ENCODE measurements at regions not wholly inside any gene's neighbourhood (a gene's known extent, or its start where the extent isn't known, plus 50 kb on each side); places are given as distances from the start of the nearest gene placed in this dataset.

- H3K36me3 Mint-ChIP-seq: no peaks in the 10 kb centered on the region
- no peaks in the 10 kb centered on the region for H3K9me3 Mint-ChIP-seq
- no peak for DNase-seq (ENCODE audit: low spot score in 2 of 2)
- H3K4me1 Mint-ChIP-seq: no peaks in the 10 kb centered on the region
- no peak overlapping the region for H3K4me3 Mint-ChIP-seq
- ATAC-seq: no peak
- H3K27ac Mint-ChIP-seq: no peak overlapping the region
Measured at GRCh38 chr15:62437753-62438152, 272.7 kb upstream of the C2CD4B start.

DNA sequence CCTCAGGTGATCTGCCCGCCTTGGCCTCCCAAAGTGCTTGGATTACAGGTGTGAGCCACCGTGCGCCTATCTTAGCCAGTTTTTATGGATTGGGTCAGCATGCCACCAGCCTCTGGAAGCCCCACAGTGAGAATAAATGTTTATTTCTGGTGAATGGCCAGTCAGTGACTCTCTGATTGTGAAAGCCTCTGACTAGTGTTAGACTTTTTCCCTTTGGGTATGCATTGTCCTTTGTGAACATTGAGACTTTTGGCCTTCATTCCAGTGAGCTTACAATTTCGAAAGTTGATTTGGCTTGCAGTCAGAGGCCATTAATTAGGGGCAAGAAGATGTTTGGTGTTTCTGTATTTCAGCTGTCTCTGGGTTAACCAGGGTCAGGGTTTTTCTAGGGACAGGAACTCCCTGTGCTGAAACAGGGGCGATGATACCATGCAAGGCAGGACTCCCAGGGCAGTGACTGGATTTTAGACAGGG is 274.5 kb upstream of the C2CD4B start:
- H3K4me1 Mint-ChIP-seq: no peaks in the 10 kb centered on the region
- DNase-seq (ENCODE audit: low spot score in 2 of 2): no peak
- H3K9me3 Mint-ChIP-seq: no peaks in the 10 kb centered on the region
- no peak overlapping the region for H3K27ac Mint-ChIP-seq
- no peak overlapping the region for H3K4me3 Mint-ChIP-seq
- no peak for ATAC-seq
- no peaks in the 10 kb centered on the region for H3K36me3 Mint-ChIP-seq

GRCh38 chr15:62440362-62441105 is 275.4 kb upstream of the C2CD4B start:
- Mint-ChIP-seq H3K4me1 (no peaks in the 10 kb centered on the region), H3K27ac (no peak overlapping the region), H3K36me3 (no peaks in the 10 kb centered on the region), H3K9me3 (no peaks in the 10 kb centered on the region), H3K4me3 (no peak overlapping the region)
- DNase-seq (ENCODE audit: low spot score in 2 of 2): no peak
- no peak for ATAC-seq

DNA sequence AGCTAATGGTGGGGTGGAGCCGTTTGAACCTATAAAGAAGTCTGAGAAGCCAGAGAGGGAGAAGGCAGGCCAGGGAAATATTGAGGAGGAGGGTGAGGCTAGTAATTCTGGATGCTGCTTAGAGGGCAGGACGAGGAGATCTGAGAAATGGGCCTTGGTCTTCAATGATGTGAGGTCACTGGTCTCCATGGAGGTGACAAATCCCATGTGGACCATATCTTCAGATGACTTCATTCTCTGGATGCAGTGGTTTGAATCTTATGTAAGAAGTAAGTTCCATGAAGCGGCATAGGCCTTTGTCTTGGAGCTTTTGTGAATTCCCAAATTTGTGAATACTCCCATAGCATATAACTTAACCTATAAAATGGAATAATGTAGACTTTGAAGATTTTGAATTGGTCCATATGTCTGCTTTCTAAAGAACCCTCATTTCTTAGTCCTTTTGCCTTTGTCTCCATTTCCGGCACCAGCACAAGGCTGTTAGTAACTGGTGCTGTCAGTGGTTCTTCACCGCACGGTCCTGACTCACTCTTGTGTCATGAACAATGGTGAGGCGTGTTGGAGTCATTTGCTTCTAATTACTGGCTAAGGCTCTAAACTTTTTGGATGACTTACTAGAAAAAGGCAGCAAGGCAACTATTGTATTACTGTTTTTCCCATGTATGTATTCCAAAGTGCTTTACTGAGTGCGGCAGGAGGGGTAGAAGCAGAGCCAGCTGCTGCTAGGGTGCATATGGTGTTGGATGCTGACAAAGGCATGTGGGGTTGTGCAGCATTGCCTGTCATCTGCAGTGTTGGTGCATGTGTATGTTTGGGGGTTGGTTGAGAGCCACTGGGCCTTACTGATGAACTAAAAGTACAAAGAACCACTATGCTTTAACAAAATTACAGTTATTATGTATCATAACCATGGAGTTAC is 279.3 kb upstream of the C2CD4B start:
- Mint-ChIP-seq H3K4me3 (no peak overlapping the region), H3K9me3 (no peaks in the 10 kb centered on the region), H3K4me1 (no peaks in the 10 kb centered on the region), H3K27ac (no peak overlapping the region), H3K36me3 (no peaks in the 10 kb centered on the region)
- no peak for DNase-seq (ENCODE audit: low spot score in 2 of 2)
- peak; percentile 51 for ATAC-seq

DNA sequence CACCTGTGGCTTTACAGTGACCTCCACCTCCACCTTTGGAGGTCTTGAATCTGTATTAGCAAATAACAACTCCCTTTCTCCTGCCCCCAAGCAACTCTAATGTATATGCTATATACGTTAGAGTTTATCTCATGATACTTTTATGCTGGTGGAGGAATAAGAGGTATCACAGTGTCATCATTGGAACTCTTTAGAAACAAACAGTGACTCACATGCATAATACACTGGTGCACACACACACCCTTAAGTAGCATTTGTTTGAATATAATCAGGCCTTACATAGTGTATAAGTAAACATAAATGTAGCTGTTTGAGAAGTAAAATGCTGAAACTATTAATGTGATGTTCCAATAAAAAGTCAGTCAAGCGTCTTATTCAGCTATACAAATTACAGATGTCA is 280.2 kb upstream of the C2CD4B start:
- no peaks in the 10 kb centered on the region for H3K4me1 Mint-ChIP-seq

GRCh38 chr15:62446984-62447383 is 281.9 kb upstream of the C2CD4B start:
- no peaks in the 10 kb centered on the region for H3K9me3 Mint-ChIP-seq

More for the DNA sequence above, 280.2 kb upstream of the C2CD4B start:
- H3K27ac Mint-ChIP-seq: no peak overlapping the region
- DNase-seq (ENCODE audit: low spot score in 2 of 2) (no peak), ATAC-seq (no peak)
- no peaks in the 10 kb centered on the region for H3K36me3 Mint-ChIP-seq
- no peaks in the 10 kb centered on the region for H3K9me3 Mint-ChIP-seq
- H3K4me3 Mint-ChIP-seq: no peak overlapping the region

DNA sequence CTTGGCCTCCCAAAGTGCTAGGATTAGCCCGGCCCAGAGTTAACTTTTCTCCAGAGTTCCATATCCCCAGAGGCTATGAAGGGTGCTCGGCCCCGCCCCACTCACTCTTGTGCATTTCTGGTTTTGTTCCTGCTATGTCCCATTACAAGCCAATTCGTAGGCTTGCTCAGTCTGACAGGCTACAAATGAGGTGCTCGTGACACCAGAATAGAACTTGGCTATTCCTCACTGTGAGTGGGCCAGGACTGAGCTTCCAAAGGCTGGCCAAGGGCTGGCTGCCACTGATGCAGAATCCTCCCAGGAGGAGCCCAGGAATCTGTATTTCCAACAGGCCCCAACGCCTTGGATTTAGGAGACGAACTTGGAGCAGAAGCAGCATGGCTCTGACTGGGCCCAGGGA is 282.7 kb upstream of the C2CD4B start:
- no peak for DNase-seq (ENCODE audit: low spot score in 2 of 2)
- ATAC-seq: no peak
- Mint-ChIP-seq H3K36me3 (no peaks in the 10 kb centered on the region), H3K4me1 (no peaks in the 10 kb centered on the region), H3K27ac (no peak overlapping the region), H3K4me3 (no peak overlapping the region), H3K9me3 (no peaks in the 10 kb centered on the region)

More at GRCh38 chr15:62446984-62447383, 281.9 kb upstream of the C2CD4B start:
- DNase-seq (ENCODE audit: low spot score in 2 of 2) (no peak), ATAC-seq (no peak)
- no peaks in the 10 kb centered on the region for H3K4me1 Mint-ChIP-seq
- no peak overlapping the region for H3K27ac Mint-ChIP-seq
- no peaks in the 10 kb centered on the region for H3K36me3 Mint-ChIP-seq
- H3K4me3 Mint-ChIP-seq: no peak overlapping the region

DNA sequence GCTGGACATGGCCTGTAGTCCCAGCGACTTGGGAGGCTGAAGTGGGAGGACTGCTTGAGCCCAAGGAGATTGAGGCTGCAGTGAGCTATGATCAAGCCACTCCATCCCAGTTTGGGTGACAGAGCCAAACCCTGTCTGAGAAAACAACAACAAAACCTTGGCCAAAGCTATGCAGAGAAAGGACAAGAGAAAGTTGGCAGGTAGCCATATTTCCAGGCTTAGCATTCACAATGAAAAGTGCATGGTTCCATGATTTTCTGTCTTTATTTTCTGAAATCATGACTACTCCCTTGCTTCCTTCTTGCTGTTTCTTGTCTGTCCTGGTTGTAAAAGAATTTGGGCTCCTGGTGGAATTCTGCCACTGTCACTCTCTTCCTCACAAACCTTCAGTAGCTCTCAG is 284.6 kb upstream of the C2CD4B start:
- Mint-ChIP-seq H3K9me3 (no peaks in the 10 kb centered on the region), H3K4me1 (no peaks in the 10 kb centered on the region), H3K36me3 (no peaks in the 10 kb centered on the region), H3K4me3 (no peak overlapping the region), H3K27ac (no peak overlapping the region)
- no peak for ATAC-seq
- no peak for DNase-seq (ENCODE audit: low spot score in 2 of 2)

GRCh38 chr15:62450061-62450460 is 285.0 kb upstream of the C2CD4B start:
- no peaks in the 10 kb centered on the region for H3K9me3 Mint-ChIP-seq
- no peak for DNase-seq (ENCODE audit: low spot score in 2 of 2)
- no peak for ATAC-seq
- H3K36me3 Mint-ChIP-seq: no peaks in the 10 kb centered on the region
- no peaks in the 10 kb centered on the region for H3K4me1 Mint-ChIP-seq
- H3K4me3 Mint-ChIP-seq: no peak overlapping the region
- H3K27ac Mint-ChIP-seq: no peak overlapping the region

- H3K4me3 Mint-ChIP-seq: no peak overlapping the region
- no peak for ATAC-seq
- no peak overlapping the region for H3K27ac Mint-ChIP-seq
- no peaks in the 10 kb centered on the region for H3K36me3 Mint-ChIP-seq
- no peak for DNase-seq (ENCODE audit: low spot score in 2 of 2)
- no peaks in the 10 kb centered on the region for H3K9me3 Mint-ChIP-seq
- no peaks in the 10 kb centered on the region for H3K4me1 Mint-ChIP-seq
Measured at GRCh38 chr15:62452026-62452425, 286.9 kb upstream of the C2CD4B start.

GRCh38 chr15:62452667-62453066 is 287.6 kb upstream of the C2CD4B start:
- no peaks in the 10 kb centered on the region for H3K36me3 Mint-ChIP-seq
- H3K4me3 Mint-ChIP-seq: no peak overlapping the region
- ATAC-seq (no peak), DNase-seq (ENCODE audit: low spot score in 2 of 2) (no peak)
- H3K9me3 Mint-ChIP-seq: no peaks in the 10 kb centered on the region
- H3K4me1 Mint-ChIP-seq: no peaks in the 10 kb centered on the region
- H3K27ac Mint-ChIP-seq: no peak overlapping the region

DNA sequence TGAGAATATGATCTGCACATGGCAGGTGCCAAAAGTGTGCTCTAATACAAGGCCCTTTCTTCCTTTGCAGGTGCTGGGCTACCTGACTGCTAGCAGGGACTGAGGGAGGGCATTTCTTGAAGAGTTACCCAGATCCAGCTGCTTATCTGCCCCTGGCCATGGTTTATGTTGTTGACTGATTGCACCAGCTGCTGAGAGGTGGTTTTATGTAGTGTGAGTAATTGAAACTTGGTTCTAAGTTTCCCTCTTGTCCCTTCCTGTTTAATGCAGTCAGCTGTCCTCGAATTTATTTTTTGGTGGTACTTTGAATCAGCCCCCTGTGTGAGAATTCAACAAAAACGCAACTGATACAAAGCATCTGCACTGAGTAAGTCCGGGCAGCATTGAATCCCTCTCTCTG is 288.3 kb upstream of the C2CD4B start:
- Mint-ChIP-seq H3K4me3 (no peak overlapping the region), H3K27ac (no peak overlapping the region), H3K36me3 (no peaks in the 10 kb centered on the region), H3K9me3 (no peaks in the 10 kb centered on the region), H3K4me1 (no peaks in the 10 kb centered on the region)
- no peak for ATAC-seq
- DNase-seq (ENCODE audit: low spot score in 2 of 2): no peak

DNA sequence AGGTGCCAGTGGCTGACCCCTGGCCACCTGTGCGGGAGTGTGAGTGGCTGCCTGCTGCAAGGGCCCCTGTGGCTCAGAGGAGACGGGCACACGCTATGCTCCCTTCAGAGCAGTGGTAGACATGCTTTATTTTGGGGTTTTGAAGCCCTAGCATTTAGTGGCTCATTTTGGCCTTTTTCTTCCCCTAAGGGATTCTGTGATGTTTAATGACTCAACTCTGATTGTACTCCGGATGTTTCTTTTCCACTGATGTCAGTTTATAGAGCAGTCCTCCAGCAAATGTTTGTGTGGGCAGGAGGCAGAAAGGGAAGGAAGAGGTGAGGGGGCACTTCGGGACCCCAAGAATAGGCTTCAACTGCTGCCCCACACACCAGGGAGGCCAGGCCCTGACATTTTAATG is 288.9 kb upstream of the C2CD4B start:
- no peaks in the 10 kb centered on the region for H3K4me1 Mint-ChIP-seq
- ATAC-seq (no peak), DNase-seq (ENCODE audit: low spot score in 2 of 2) (no peak)
- H3K36me3 Mint-ChIP-seq: no peaks in the 10 kb centered on the region
- no peak overlapping the region for H3K4me3 Mint-ChIP-seq
- no peak overlapping the region for H3K27ac Mint-ChIP-seq
- H3K9me3 Mint-ChIP-seq: no peaks in the 10 kb centered on the region

DNA sequence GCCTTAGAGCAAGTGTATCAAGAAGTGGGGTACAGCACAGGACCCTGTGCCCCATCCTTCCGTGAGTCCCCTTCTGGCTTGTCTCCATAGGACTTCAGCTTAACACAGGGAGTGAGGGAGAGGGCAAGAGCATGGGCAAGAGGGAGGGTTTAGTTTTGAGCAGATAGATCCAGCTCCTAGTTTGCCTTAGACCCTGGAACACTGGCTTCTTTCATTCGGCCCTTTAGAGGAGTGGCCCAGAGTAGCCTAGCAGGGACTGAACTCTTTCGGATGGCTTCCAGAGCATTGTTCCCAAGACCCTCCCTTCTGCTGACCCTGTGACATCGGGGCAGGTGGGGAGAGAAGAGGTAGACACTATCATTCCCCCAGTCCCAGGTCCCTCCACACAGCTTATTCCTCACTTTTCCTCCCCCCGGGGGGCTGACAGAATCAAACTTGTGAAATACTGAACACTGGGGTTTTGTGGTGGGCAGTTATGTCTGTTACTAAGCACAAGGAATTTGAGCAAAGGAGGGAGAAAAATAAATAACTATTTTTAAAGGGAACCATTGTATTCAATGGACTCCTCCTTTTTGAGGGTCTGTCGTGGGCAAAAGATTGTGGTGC is 289.6 kb upstream of the C2CD4B start:
- H3K4me1 Mint-ChIP-seq: no peaks in the 10 kb centered on the region
- DNase-seq (ENCODE audit: low spot score in 2 of 2): no peak
- no peak overlapping the region for H3K27ac Mint-ChIP-seq
- H3K9me3 Mint-ChIP-seq: no peaks in the 10 kb centered on the region
- no peak overlapping the region for H3K4me3 Mint-ChIP-seq
- H3K36me3 Mint-ChIP-seq: no peaks in the 10 kb centered on the region
- ATAC-seq: no peak

DNA sequence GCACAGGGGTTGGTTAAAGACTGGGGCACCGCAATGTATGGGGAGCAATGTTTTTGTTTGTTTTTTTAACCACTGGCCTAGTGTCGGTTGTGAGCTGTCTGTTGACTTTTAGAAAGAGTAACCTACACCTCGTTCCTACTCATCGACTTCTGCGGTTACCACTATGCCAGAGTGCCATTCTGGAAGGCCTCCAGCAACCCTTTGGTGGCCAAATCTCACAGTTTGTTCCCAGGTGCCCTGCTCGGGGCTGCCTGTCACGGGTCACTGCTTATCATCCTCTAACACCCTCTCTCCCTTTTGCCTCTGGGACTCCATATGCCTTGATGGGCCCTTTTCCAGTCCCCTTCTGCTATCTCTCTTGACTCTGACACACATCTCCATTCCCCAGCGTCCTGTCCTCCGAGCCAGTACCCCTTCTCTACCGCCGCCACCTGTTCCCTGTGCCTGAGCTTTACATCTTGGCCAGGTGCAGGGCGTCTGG is 290.4 kb upstream of the C2CD4B start:
- DNase-seq (ENCODE audit: low spot score in 2 of 2) (no peak), ATAC-seq (no peak)
- Mint-ChIP-seq H3K9me3 (no peaks in the 10 kb centered on the region), H3K4me1 (no peaks in the 10 kb centered on the region), H3K27ac (no peak overlapping the region), H3K4me3 (no peak overlapping the region), H3K36me3 (no peaks in the 10 kb centered on the region)

Measured in stimulated activated effector memory CD8-positive, alpha-beta T cell treated with anti-CD3 and anti-CD28 coated beads, Interleukin-12 subunit alpha, Interleukin-12 subunit beta, amount 100 ng/mL, for 72 hours (primary cell).